Panc1 (cell line): ENCODE measurements at regions not wholly inside any gene's neighbourhood (a gene's known extent, or its start where the extent isn't known, plus 50 kb on each side); places are given as distances from the start of the nearest gene placed in this dataset.

ENCODE experiments used
- ATAC-seq: fragments of 200-7000 bp; cut with Tn5 transposase; 2 replicates; pipeline ENCODE4 v1.9.1; 2020; ENCODE audit warnings: mild to moderate bottlenecking, moderate library complexity
- BruUV-seq: library from RNA; stranded (reverse); fragments of 400-500 nt; replicated peaks from 2 replicates; lab custom pipeline; 2021; lab: Mats Ljungman, UMichigan
- CTCF ChIA-PET: fragments of 300-600 bp; sonication (Branson Sonifier 250); formaldehyde crosslinking; loops from one replicate; lab custom pipeline; 2022; ENCODE audit warnings: antibody characterized with exemption; lab: Charles Lee
- POLR2A ChIA-PET: fragments of 300-600 bp; sonication (Branson Sonifier 250); formaldehyde crosslinking; loops from one replicate; lab custom pipeline; 2022; ENCODE audit warnings: antibody characterized with exemption; lab: Charles Lee
- DNase-seq: peaks from one replicate; pipeline ENCODE4 v3.0.0-alpha.2; 2010; ENCODE audit warnings: low read depth, low spot score
- H3K27ac ChIP-seq: 2 replicates; pipeline ENCODE4 v1.5.1; 2011; ENCODE audit warnings: mild to moderate bottlenecking, low read length, inconsistent platforms
- H3K27me3 ChIP-seq: fragments of 200-500 bp; sonication (Bioruptor generic); 2 replicates; pipeline ENCODE4 v1.6.0; 2014; ENCODE audit warnings: low read length, inconsistent platforms; ENCODE audit not compliant: control insufficient read depth, insufficient read depth
- H3K36me3 ChIP-seq: fragments of 200-500 bp; sonication (Bioruptor generic); 2 replicates; pipeline ENCODE4 v1.5.1; 2014; ENCODE audit warnings: inconsistent platforms, mild to moderate bottlenecking, low read length, moderate library complexity; ENCODE audit not compliant: control insufficient read depth, insufficient read depth
- H3K4me1 ChIP-seq: 2 replicates; pipeline ENCODE4 v1.5.1; 2011; ENCODE audit warnings: inconsistent platforms, mild to moderate bottlenecking, low read length, moderate library complexity; ENCODE audit not compliant: control insufficient read depth, insufficient read depth
- H3K4me3 ChIP-seq, 2 experiments: 2 replicates each; pipeline ENCODE4 v1.5.1; 2011 to 2012; ENCODE audit warnings: low read depth in 2 of 2, low read length in 2 of 2, mild to moderate bottlenecking in 2 of 2, inconsistent platforms in 1 of 2, moderate library complexity in 1 of 2
- H3K9me3 ChIP-seq: fragments of 200-500 bp; sonication (Bioruptor generic); 2 replicates; pipeline ENCODE4 v1.5.1; 2014; ENCODE audit warnings: low read depth, mild to moderate bottlenecking, inconsistent platforms, low read length, moderate library complexity; ENCODE audit not compliant: control insufficient read depth, insufficient read depth
- CTCF ChIP-seq: fragments of 450-650 bp; IDR thresholded peaks from 2 replicates; pipeline ENCODE4 v1.5.1; 2017; ENCODE audit warnings: mild to moderate bottlenecking
- POLR2AphosphoS5 ChIP-seq: IDR thresholded peaks from 2 replicates; pipeline ENCODE4 v1.6.1; 2012; ENCODE audit warnings: mild to moderate bottlenecking, low read depth, low read length, moderate library complexity
- REST ChIP-seq, 2 experiments: IDR thresholded peaks; 2 replicates each; pipeline ENCODE4 v1.6.1; 2011 to 2012; ENCODE audit warnings: low read depth in 2 of 2, control low read depth in 1 of 2, low read length in 1 of 2, mild to moderate bottlenecking in 1 of 2, moderate library complexity in 1 of 2; ENCODE audit not compliant: insufficient read depth in 1 of 2
- SIN3A ChIP-seq: IDR thresholded peaks from 2 replicates; pipeline ENCODE4 v1.6.1; 2012; ENCODE audit warnings: low read depth, mild to moderate bottlenecking, low read length, moderate library complexity, borderline replicate concordance; ENCODE audit not compliant: insufficient read depth
- TCF7L2 ChIP-seq: IDR thresholded peaks from 2 replicates; pipeline ENCODE4 v1.6.1; 2011; ENCODE audit warnings: mild to moderate bottlenecking, low read depth, low read length, inconsistent platforms
- in situ Hi-C: cut with HindIII; loops from 2 replicates; pipeline ENCODE4 v1.10.0; 2016; ENCODE audit warnings: low sequenced_read_pairs, low pct_unique_long_range_greater_than_20kb
- intact Hi-C: fragments of 100-400 bp; cut with micrococcal nuclease; formaldehyde crosslinking; loops from one replicate; pipeline ENCODE4 v1.10.0; 2022; ENCODE audit not compliant: unreplicated experiment

- DNase-seq (no peak), ATAC-seq (no peak)
- H3K9me3 ChIP-seq: no peaks in the 10 kb centered on the region
- no peaks in the 10 kb centered on the region for H3K4me1 ChIP-seq
- in situ Hi-C loops: no loop called here
- H3K27ac ChIP-seq: no peak overlapping the region
- no peaks in the 10 kb centered on the region for H3K36me3 ChIP-seq
- intact Hi-C loops: no loop called here
- no TSS peak for BruUV-seq
- TF ChIP-seq POLR2AphosphoS5: no peak
- peaks cover 4% of the 10 kb centered on the region; the same call in 1 of the 2 replicates for H3K27me3 ChIP-seq
- ChIA-PET POLR2A (no interaction called here), CTCF (no interaction called here)
- H3K4me3 ChIP-seq: no peak overlapping the region
These were observed 136.3 kb upstream of the XYLT1 start for GRCh38 chr16:17607075-17607509.

GRCh38 chr16:17606460-17606859, 135.7 kb upstream of the XYLT1 start:
- ATAC-seq: no peak
- BruUV-seq: no TSS peak
- in situ Hi-C loops: no loop called here
- Histone ChIP-seq H3K4me3 (no peak overlapping the region), H3K27ac (no peak overlapping the region), H3K27me3 (peaks cover 4% of the 10 kb centered on the region; the same call in 1 of the 2 replicates), H3K36me3 (no peaks in the 10 kb centered on the region), H3K4me1 (no peaks in the 10 kb centered on the region), H3K9me3 (no peaks in the 10 kb centered on the region)
- ChIA-PET POLR2A (no interaction called here), CTCF (no interaction called here)
- DNase-seq: no peak
- no peak for TF ChIP-seq REST (IDR thresholded peaks at IDR 0.05; ENCODE audit: insufficient read depth in 1 of 2, low read depth in 2 of 2, low read length in 1 of 2)
- intact Hi-C loops: no loop called here

DNA sequence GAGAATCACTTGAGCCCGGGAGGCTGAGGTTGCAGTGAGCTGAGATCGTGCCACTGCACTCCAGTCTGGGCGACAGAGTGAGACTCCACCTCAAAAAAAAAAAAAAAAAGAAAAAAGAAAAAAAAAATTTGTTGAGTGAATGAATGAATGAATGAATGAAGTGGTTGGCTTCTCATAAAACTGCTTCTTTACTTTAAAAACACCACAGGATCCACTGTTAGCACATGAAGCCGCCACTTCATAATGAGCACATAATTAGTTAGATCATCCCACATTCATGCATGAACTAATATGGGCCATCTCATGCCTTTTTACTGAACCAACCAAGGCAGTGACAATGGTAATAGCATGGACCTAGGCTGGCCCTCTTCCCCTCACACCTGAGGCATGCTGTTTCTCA, 135.0 kb upstream of the XYLT1 start:
- no TSS peak for BruUV-seq
- Histone ChIP-seq H3K27ac (no peak overlapping the region), H3K4me1 (no peaks in the 10 kb centered on the region), H3K27me3 (peaks cover 4% of the 10 kb centered on the region; the same call in 1 of the 2 replicates), H3K4me3 (no peak overlapping the region), H3K9me3 (no peaks in the 10 kb centered on the region), H3K36me3 (no peaks in the 10 kb centered on the region)
- no peak for ATAC-seq
- no peak for DNase-seq
- POLR2A ChIA-PET: no interaction called here
- CTCF ChIA-PET: no interaction called here
- intact Hi-C loops: no loop called here
- in situ Hi-C loops: no loop called here
- no peak for TF ChIP-seq REST (IDR thresholded peaks at IDR 0.05; ENCODE audit: insufficient read depth in 1 of 2, low read depth in 2 of 2, low read length in 1 of 2)
- TF ChIP-seq TCF7L2: no peak
- TF ChIP-seq SIN3A: no peak
- TF ChIP-seq POLR2AphosphoS5: no peak
- TF ChIP-seq CTCF: no peak
